SK-N-SH treated with all-trans-retinoic acid at 6 μM for 48 hours (cell line): ENCODE measurements at regions not wholly inside any gene's neighbourhood (a gene's known extent, or its start where the extent isn't known, plus 50 kb on each side); places are given as distances from the start of the nearest gene placed in this dataset.

Source experiments
- BACH2 ChIP-seq: fragments of 250-450 bp; sonication (Bioruptor Pico); IDR thresholded peaks from 2 replicates; pipeline ENCODE4 v1.9.0; 2021; ENCODE audit warnings: mild to moderate bottlenecking, borderline replicate concordance
- CREB5 ChIP-seq: fragments of 250-450 bp; sonication (Bioruptor Pico); IDR thresholded peaks from 2 replicates; pipeline ENCODE4 v1.5.1; 2020; ENCODE audit warnings: low read depth, mild to moderate bottlenecking, moderate library complexity
- CSDC2 ChIP-seq: fragments of 250-450 bp; sonication (Bioruptor Pico); IDR thresholded peaks from 2 replicates; pipeline ENCODE4 v1.5.0; 2020; ENCODE audit warnings: mild to moderate bottlenecking, moderate library complexity
- ISL1 ChIP-seq: fragments of 250-450 bp; sonication (Bioruptor Pico); IDR thresholded peaks from 2 replicates; pipeline ENCODE4 v2.1.2; 2022; ENCODE audit warnings: mild to moderate bottlenecking, moderate library complexity
- PATZ1 ChIP-seq: fragments of 250-450 bp; sonication (Bioruptor Pico); IDR thresholded peaks from 2 replicates; pipeline ENCODE4 v1.8.0; 2020; ENCODE audit warnings: mild to moderate bottlenecking, moderate library complexity, borderline replicate concordance
- PPARA ChIP-seq: fragments of 250-450 bp; sonication (Bioruptor Pico); IDR thresholded peaks from 2 replicates; pipeline ENCODE4 v1.5.0; 2020; ENCODE audit warnings: mild to moderate bottlenecking, borderline replicate concordance
- ZFP3 ChIP-seq: fragments of 250-450 bp; sonication (Bioruptor Pico); IDR thresholded peaks from 2 replicates; pipeline ENCODE4 v1.5.0; 2020; ENCODE audit warnings: mild to moderate bottlenecking, moderate library complexity
- ZNF565 ChIP-seq: fragments of 450-650 bp; formaldehyde crosslinking; conservative IDR thresholded peaks from 2 replicates; pipeline ENCODE4 v1.5.0; 2020; ENCODE audit warnings: low read depth, mild to moderate bottlenecking, moderate library complexity
- ZNF70 ChIP-seq: fragments of 450-650 bp; formaldehyde crosslinking; IDR thresholded peaks from 2 replicates; pipeline ENCODE4 v1.5.0; 2020; ENCODE audit warnings: mild to moderate bottlenecking, moderate library complexity

- TF ChIP-seq ZFP3 (CRISPR knock-in tag) = no peak
- TF ChIP-seq ZNF70 (CRISPR knock-in tag) = no peak
- no peak for TF ChIP-seq CREB5 (CRISPR knock-in tag)
- TF ChIP-seq CSDC2 (CRISPR knock-in tag) = no peak
- TF ChIP-seq PATZ1 (CRISPR knock-in tag) = no peak
- TF ChIP-seq ISL1 (CRISPR knock-in tag) = no peak
- TF ChIP-seq BACH2 (CRISPR knock-in tag) = no peak
- TF ChIP-seq ZNF565 (CRISPR knock-in tag) = no peak
- TF ChIP-seq PPARA = no peak
These were observed 322.8 kb upstream of the DIAPH2 start for GRCh38 chrX:96361844-96362243.
